Smooth muscle cell (in vitro differentiated cells): ENCODE measurements at regions not wholly inside any gene's neighbourhood (a gene's known extent, or its start where the extent isn't known, plus 50 kb on each side); places are given as distances from the start of the nearest gene placed in this dataset.

ENCODE experiments used
- DNase-seq: peaks from one replicate; lab custom pipeline; 2025; ENCODE audit not compliant: unreplicated experiment; lab: John Stamatoyannopoulos, UW
- H2AFZ ChIP-seq: fragments of 200-600 bp; sonication (generic); 2 replicates; pipeline ENCODE4 v1.6.0; 2016; ENCODE audit warnings: antibody characterized with exemption, low read depth, mild to moderate bottlenecking
- H3F3A ChIP-seq: fragments of 200-600 bp; sonication (generic); 2 replicates; pipeline ENCODE4 v1.6.0; 2017; ENCODE audit warnings: antibody characterized with exemption, low read depth
- H3K27ac ChIP-seq: fragments of 200-600 bp; sonication (generic); 2 replicates; pipeline ENCODE4 v1.5.1; 2016; ENCODE audit warnings: low read depth, mild to moderate bottlenecking
- H3K27me3 ChIP-seq: fragments of 200-600 bp; sonication (generic); 2 replicates; pipeline ENCODE4 v1.6.1; 2016; ENCODE audit warnings: low read depth, mild to moderate bottlenecking
- H3K36me3 ChIP-seq: fragments of 200-600 bp; sonication (generic); 2 replicates; pipeline ENCODE4 v1.5.1; 2016; ENCODE audit warnings: low read depth
- H3K4me1 ChIP-seq: fragments of 200-600 bp; sonication (generic); 2 replicates; pipeline ENCODE4 v1.5.1; 2016; ENCODE audit warnings: low read depth
- H3K4me2 ChIP-seq: fragments of 200-600 bp; sonication (generic); 2 replicates; pipeline ENCODE4 v1.6.0; 2016; ENCODE audit warnings: mild to moderate bottlenecking
- H3K4me3 ChIP-seq: fragments of 200-600 bp; sonication (generic); 2 replicates; pipeline ENCODE4 v1.5.1; 2016; ENCODE audit warnings: mild to moderate bottlenecking
- H3K79me2 ChIP-seq: fragments of 200-600 bp; sonication (generic); 2 replicates; pipeline ENCODE4 v1.6.0; 2016; ENCODE audit warnings: low read depth, mild to moderate bottlenecking
- H3K9ac ChIP-seq: fragments of 200-600 bp; sonication (generic); 2 replicates; pipeline ENCODE4 v1.6.0; 2016; ENCODE audit warnings: low read depth
- H3K9me3 ChIP-seq: fragments of 200-600 bp; sonication (generic); replicated peaks from 2 replicates; pipeline ENCODE4 v1.5.1; 2016; ENCODE audit warnings: low read depth
- H4K20me1 ChIP-seq: fragments of 200-600 bp; sonication (generic); 2 replicates; pipeline ENCODE4 v1.6.0; 2016; ENCODE audit warnings: low read depth
- CTCF ChIP-seq: fragments of 200-600 bp; sonication (generic); IDR thresholded peaks from 2 replicates; pipeline ENCODE4 v1.5.1; 2017; ENCODE audit warnings: borderline replicate concordance, mild to moderate bottlenecking, antibody characterized with exemption; ENCODE audit not compliant: insufficient read depth, poor library complexity, severe bottlenecking
- WGBS: methylation state at CpG from one replicate; pipeline ENCODE4 v1.1.7; 2016; ENCODE audit warnings: low lambda C conversion rate; 5-methylcytosine and 5-hydroxymethylcytosine counted together

DNA sequence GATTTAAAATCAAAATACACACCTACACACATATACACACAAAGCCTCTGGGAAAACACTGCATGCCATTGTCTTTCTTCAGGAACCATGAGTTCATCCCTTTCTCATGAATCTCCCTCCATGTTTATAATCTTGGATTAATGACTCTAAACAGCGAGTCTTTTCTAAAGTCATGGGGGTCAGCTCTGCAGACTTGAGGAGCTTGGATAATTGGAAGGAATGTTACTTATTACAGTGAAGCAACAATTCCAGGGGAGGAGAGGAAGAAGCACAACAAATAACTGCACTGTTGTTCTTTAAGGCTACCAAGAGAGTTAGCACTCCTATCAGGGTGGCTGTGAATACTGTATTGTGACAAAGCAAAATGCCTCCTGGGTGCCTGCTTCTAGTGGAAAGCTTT lies 444.7 kb downstream of the ANXA1 start:
- no peaks in the 10 kb centered on the region for H3K36me3 ChIP-seq
- no peaks in the 10 kb centered on the region for H3K27me3 ChIP-seq
- peak overlapping the region; percentile 63 for H2AFZ ChIP-seq
- peaks cover 8% of the 10 kb centered on the region for H3K4me1 ChIP-seq
- H3K4me2 ChIP-seq = no peak overlapping the region
- no peak overlapping the region for H3K4me3 ChIP-seq
- 42% methylated on average over 1 of the region's 1 CpG for WGBS
- H3K79me2 ChIP-seq = no peaks in the 10 kb centered on the region
- no peak overlapping the region for H3K27ac ChIP-seq
- H3K9me3 ChIP-seq = no peaks in the 10 kb centered on the region
- no peak overlapping the region for H3K9ac ChIP-seq
- H3F3A ChIP-seq = no peaks in the 10 kb centered on the region
- H4K20me1 ChIP-seq = no peaks in the 10 kb centered on the region
- TF ChIP-seq CTCF = no peak
- DNase-seq = no peak

DNA sequence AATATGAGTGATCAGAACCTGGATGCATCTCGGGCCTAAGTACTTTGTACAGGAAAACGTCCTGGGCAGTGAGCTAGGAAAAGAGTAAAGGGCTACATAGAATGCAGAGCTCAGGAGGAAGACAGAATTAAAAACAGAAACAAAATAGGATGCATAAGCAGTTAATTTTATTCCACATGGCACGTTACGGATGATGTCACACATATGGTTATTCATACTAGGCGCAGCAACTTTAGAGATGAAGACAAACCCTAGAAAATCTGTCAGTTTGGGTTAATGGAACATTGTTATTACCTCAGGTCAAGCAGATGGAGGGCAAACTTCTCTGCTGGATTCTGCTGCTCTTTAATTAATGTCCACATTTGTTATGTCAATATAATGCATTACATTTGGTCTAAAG lies 445.4 kb downstream of the ANXA1 start:
- H3K4me1 ChIP-seq = peaks cover 8% of the 10 kb centered on the region
- TF ChIP-seq CTCF = no peak
- H3K79me2 ChIP-seq = no peaks in the 10 kb centered on the region
- no peaks in the 10 kb centered on the region for H3K36me3 ChIP-seq
- H4K20me1 ChIP-seq = no peaks in the 10 kb centered on the region
- H3F3A ChIP-seq = no peaks in the 10 kb centered on the region
- DNase-seq = no peak
- no peak overlapping the region for H2AFZ ChIP-seq
- H3K9me3 ChIP-seq = no peaks in the 10 kb centered on the region
- H3K27me3 ChIP-seq = no peaks in the 10 kb centered on the region
- no peak overlapping the region for H3K9ac ChIP-seq
- H3K4me3 ChIP-seq = no peak overlapping the region
- H3K4me2 ChIP-seq = no peak overlapping the region
- WGBS = 91% methylated on average over 5 of the region's 5 CpGs
- no peak overlapping the region for H3K27ac ChIP-seq

GRCh38 chr9:73597771-73598170 lies 446.1 kb downstream of the ANXA1 start:
- H2AFZ ChIP-seq = no peak overlapping the region
- H3K4me3 ChIP-seq = no peak overlapping the region
- no peaks in the 10 kb centered on the region for H3K27me3 ChIP-seq
- no peak for DNase-seq
- H3K4me1 ChIP-seq = peaks cover 8% of the 10 kb centered on the region
- no peak for TF ChIP-seq CTCF
- H3K9me3 ChIP-seq = no peaks in the 10 kb centered on the region
- whole genome bisulfite sequencing = 87% methylated on average over 4 of the region's 4 CpGs
- H3K9ac ChIP-seq = no peak overlapping the region
- H3K27ac ChIP-seq = no peak overlapping the region
- H3K36me3 ChIP-seq = no peaks in the 10 kb centered on the region
- H3F3A ChIP-seq = no peaks in the 10 kb centered on the region
- H4K20me1 ChIP-seq = no peaks in the 10 kb centered on the region
- no peak overlapping the region for H3K4me2 ChIP-seq
- H3K79me2 ChIP-seq = no peaks in the 10 kb centered on the region

- H3K4me2 ChIP-seq = no peak overlapping the region
- no peak for DNase-seq
- H3K4me1 ChIP-seq = no peaks in the 10 kb centered on the region
- H3K9me3 ChIP-seq = no peaks in the 10 kb centered on the region
- H3K27ac ChIP-seq = no peak overlapping the region
- no peak overlapping the region for H3K9ac ChIP-seq
- H3K79me2 ChIP-seq = no peaks in the 10 kb centered on the region
- H4K20me1 ChIP-seq = no peaks in the 10 kb centered on the region
- no peak overlapping the region for H3K4me3 ChIP-seq
- WGBS = 74% methylated on average over 1 of the region's 1 CpG
- no peaks in the 10 kb centered on the region for H3K27me3 ChIP-seq
- no peak for TF ChIP-seq CTCF
- H3K36me3 ChIP-seq = no peaks in the 10 kb centered on the region
- H3F3A ChIP-seq = no peaks in the 10 kb centered on the region
- no peak overlapping the region for H2AFZ ChIP-seq
Observed at GRCh38 chr9:73609381-73609780, 457.7 kb downstream of the ANXA1 start.
